NCI-H524 treated with DMSO at 0.1 percent for 48 hours (cell line): ENCODE measurements at regions not wholly inside any gene's neighbourhood (a gene's known extent, or its start where the extent isn't known, plus 50 kb on each side); places are given as distances from the start of the nearest gene placed in this dataset.
A peak's percentile ranks its signal among the peaks of the same experiment; 100 is the strongest.

Experiments
- DNase-seq: peaks from one replicate; lab custom pipeline; 2025; lab: John Stamatoyannopoulos, UW

- DNase-seq: no peak
These were observed 189.9 kb upstream of the PRLR start for GRCh38 chr5:35420200-35420599.

- DNase-seq: no peak
These were observed 186.8 kb upstream of the PRLR start for GRCh38 chr5:35417040-35417439.

- no peak for DNase-seq
These were observed 186.1 kb upstream of the PRLR start for GRCh38 chr5:35416217-35416988.

GRCh38 chr5:35415309-35415708, 185.0 kb upstream of the PRLR start:
- DNase-seq: peak; percentile 26

- DNase-seq: no peak
These were observed 179.1 kb upstream of the PRLR start for GRCh38 chr5:35409361-35409760.

- DNase-seq: no peak
These were observed 177.9 kb upstream of the PRLR start for GRCh38 chr5:35408146-35408545.

GRCh38 chr5:35407697-35408096, 177.4 kb upstream of the PRLR start:
- no peak for DNase-seq

- no peak for DNase-seq
These were observed 175.7 kb upstream of the PRLR start for GRCh38 chr5:35405938-35406337.

GRCh38 chr5:35404701-35405100, 174.4 kb upstream of the PRLR start:
- DNase-seq: no peak

- DNase-seq: no peak
These were observed 163.6 kb upstream of the PRLR start for GRCh38 chr5:35393901-35394300.

- no peak for DNase-seq
These were observed 154.4 kb upstream of the PRLR start for GRCh38 chr5:35384658-35385057.

- no peak for DNase-seq
These were observed 152.8 kb upstream of the PRLR start for GRCh38 chr5:35383041-35383440.

- no peak for DNase-seq
These were observed 147.4 kb upstream of the PRLR start for GRCh38 chr5:35377653-35378052.

- DNase-seq: no peak
These were observed 144.3 kb upstream of the PRLR start for GRCh38 chr5:35374584-35374983.

- DNase-seq: no peak
These were observed 143.0 kb upstream of the PRLR start for GRCh38 chr5:35373249-35373648.

- DNase-seq: no peak
These were observed 142.2 kb upstream of the PRLR start for GRCh38 chr5:35372482-35372881.

- no peak for DNase-seq
These were observed 141.7 kb upstream of the PRLR start for GRCh38 chr5:35371951-35372426.

- DNase-seq: no peak
These were observed 140.6 kb upstream of the PRLR start for GRCh38 chr5:35370871-35371270.

GRCh38 chr5:35369965-35370790, 139.9 kb upstream of the PRLR start:
- peak; percentile 69 for DNase-seq

- DNase-seq: no peak
These were observed 137.2 kb upstream of the PRLR start for GRCh38 chr5:35367526-35367925.

- DNase-seq: no peak
These were observed 135.5 kb upstream of the PRLR start for GRCh38 chr5:35365758-35366157.

- DNase-seq: no peak
These were observed 134.1 kb upstream of the PRLR start for GRCh38 chr5:35364350-35364749.

GRCh38 chr5:35363387-35363965, 133.2 kb upstream of the PRLR start:
- no peak for DNase-seq
